IMR-90 (cell line): ENCODE measurements at regions not wholly inside any gene's neighbourhood (a gene's known extent, or its start where the extent isn't known, plus 50 kb on each side); places are given as distances from the start of the nearest gene placed in this dataset.

Source experiments
- ATAC-seq: fragments of 200-7000 bp; cut with Tn5 transposase; 2 replicates; pipeline ENCODE4 v1.9.1; 2020; ENCODE audit warnings: low read depth, mild to moderate bottlenecking, moderate library complexity
- BruUV-seq: library from RNA; stranded (reverse); fragments of 400-500 nt; replicated peaks from 2 replicates; lab custom pipeline; 2021; lab: Mats Ljungman, UMichigan
- CTCF ChIA-PET: fragments of 300-600 bp; formaldehyde crosslinking; extraction: SDS; loops from one replicate; lab custom pipeline; 2021; ENCODE audit warnings: antibody characterized with exemption; lab: Yijun Ruan, JAX
- POLR2A ChIA-PET: fragments of 300-600 bp; sonication (Branson Sonifier 250); formaldehyde crosslinking; loops from one replicate; lab custom pipeline; 2022; ENCODE audit warnings: antibody characterized with exemption; ENCODE audit not compliant: unreplicated experiment; lab: Charles Lee
- DNase-seq: peaks from one replicate; pipeline ENCODE4 v3.0.0; 2013
- H2AFZ ChIP-seq: replicated peaks from 2 replicates; pipeline ENCODE3; 2013; ENCODE audit warnings: low read length, mild to moderate bottlenecking; ENCODE audit not compliant: poor library complexity
- H2AK5ac ChIP-seq: 2 replicates; pipeline ENCODE4 v1.6.1; 2013; ENCODE audit warnings: low read depth, low read length, inconsistent platforms
- H2AK9ac ChIP-seq: replicated peaks from 2 replicates; pipeline ENCODE3; 2013; ENCODE audit warnings: mild to moderate bottlenecking, low read depth, low read length, moderate library complexity; ENCODE audit not compliant: poor library complexity
- H2BK120ac ChIP-seq: 2 replicates; pipeline ENCODE4 v1.6.1; 2013; ENCODE audit warnings: low read depth, low read length, inconsistent platforms
- H2BK15ac ChIP-seq: 3 replicates; pipeline ENCODE4 v1.6.1; 2013; ENCODE audit warnings: low read depth, low read length, inconsistent platforms
- H2BK20ac ChIP-seq: 2 replicates; pipeline ENCODE4 v1.6.1; 2013; ENCODE audit warnings: low read depth, mild to moderate bottlenecking, inconsistent platforms, low read length, moderate library complexity
- H2BK5ac ChIP-seq: 2 replicates; pipeline ENCODE4 v1.6.1; 2013; ENCODE audit warnings: mild to moderate bottlenecking, low read depth, low read length, inconsistent platforms; ENCODE audit not compliant: poor library complexity, severe bottlenecking
- H3K14ac ChIP-seq: replicated peaks from 2 replicates; pipeline ENCODE4 v1.6.1; 2013; ENCODE audit warnings: low read depth, low read length, inconsistent platforms
- H3K18ac ChIP-seq: 2 replicates; pipeline ENCODE4 v1.6.1; 2013; ENCODE audit warnings: low read depth, low read length, control low read depth
- H3K23ac ChIP-seq: 2 replicates; pipeline ENCODE4 v1.6.1; 2013; ENCODE audit warnings: low read depth, low read length, inconsistent platforms
- H3K27ac ChIP-seq: 2 replicates; pipeline ENCODE4 v1.5.1; 2013; ENCODE audit warnings: mild to moderate bottlenecking, control low read depth, low read length; ENCODE audit not compliant: insufficient read depth
- H3K27me3 ChIP-seq: 2 replicates; pipeline ENCODE4 v1.6.1; 2013; ENCODE audit warnings: low read length; ENCODE audit not compliant: control insufficient read depth, insufficient read depth
- H3K36me3 ChIP-seq: 2 replicates; pipeline ENCODE4 v1.6.1; 2013; ENCODE audit warnings: low read length, mixed read lengths; ENCODE audit not compliant: control insufficient read depth, insufficient read depth
- H3K4ac ChIP-seq: 2 replicates; pipeline ENCODE4 v1.6.1; 2013; ENCODE audit warnings: low read depth, low read length, inconsistent platforms
- H3K4me1 ChIP-seq: 2 replicates; pipeline ENCODE4 v1.6.1; 2013; ENCODE audit warnings: low read length, mixed read lengths; ENCODE audit not compliant: control insufficient read depth, insufficient read depth
- H3K4me2 ChIP-seq: 2 replicates; pipeline ENCODE4 v1.6.1; 2013; ENCODE audit warnings: low read depth, mild to moderate bottlenecking, control low read depth, low read length, moderate library complexity
- H3K4me3 ChIP-seq: 2 replicates; pipeline ENCODE4 v1.5.1; 2013; ENCODE audit warnings: low read depth, mild to moderate bottlenecking, control low read depth, low read length, moderate library complexity; ENCODE audit not compliant: insufficient read depth
- H3K56ac ChIP-seq: 2 replicates; pipeline ENCODE4 v1.6.1; 2013; ENCODE audit warnings: low read length, inconsistent platforms; ENCODE audit not compliant: insufficient read depth; ENCODE audit errors: extremely low read depth
- H3K79me1 ChIP-seq, 2 experiments: 2 replicates each; pipeline ENCODE4 v1.6.1; 2013; ENCODE audit warnings: low read length in 2 of 2, inconsistent platforms in 1 of 2, low read depth in 1 of 2
- H3K9ac ChIP-seq: 2 replicates; pipeline ENCODE4 v1.6.1; 2013; ENCODE audit warnings: low read depth, low read length, control low read depth
- H3K9me1 ChIP-seq: 2 replicates; pipeline ENCODE4 v1.6.1; 2013; ENCODE audit warnings: low read length, inconsistent platforms; ENCODE audit not compliant: insufficient read depth
- H3K9me3 ChIP-seq: 2 replicates; pipeline ENCODE4 v1.6.1; 2013; ENCODE audit warnings: low read length; ENCODE audit not compliant: control insufficient read depth, insufficient read depth
- H4K20me1 ChIP-seq: 2 replicates; pipeline ENCODE4 v1.6.1; 2013; ENCODE audit warnings: low read length, inconsistent platforms; ENCODE audit not compliant: insufficient read depth
- H4K5ac ChIP-seq: 2 replicates; pipeline ENCODE4 v1.6.1; 2013; ENCODE audit warnings: mild to moderate bottlenecking, low read depth, low read length, control low read depth
- H4K8ac ChIP-seq, 2 experiments: 2 replicates each; pipeline ENCODE4 v1.6.1; 2013; ENCODE audit warnings: low read depth in 2 of 2, low read length in 2 of 2, control low read depth in 1 of 2, inconsistent platforms in 1 of 2
- H4K91ac ChIP-seq: 2 replicates; pipeline ENCODE4 v1.6.1; 2013; ENCODE audit warnings: low read depth, low read length, inconsistent platforms; ENCODE audit not compliant: insufficient read depth
- FOS ChIP-seq: fragments of 150-350 bp; IDR thresholded peaks from 2 replicates; pipeline ENCODE4 v1.6.1; 2016; ENCODE audit warnings: low read depth, low read length
- MAZ ChIP-seq: IDR thresholded peaks from 2 replicates; pipeline ENCODE4 v1.6.1; 2012; ENCODE audit warnings: low read depth, mild to moderate bottlenecking, low read length, improper control_type of control experiment, moderate library complexity, borderline replicate concordance
- RCOR1 ChIP-seq: IDR thresholded peaks from 2 replicates; pipeline ENCODE4 v1.6.1; 2012; ENCODE audit warnings: mild to moderate bottlenecking, low read length, improper control_type of control experiment; ENCODE audit not compliant: insufficient replicate concordance
- SMC3 ChIP-seq: fragments of 150-350 bp; IDR thresholded peaks from 2 replicates; pipeline ENCODE4 v1.6.1; 2016; ENCODE audit warnings: low read depth, mild to moderate bottlenecking, antibody characterized with exemption, low read length, moderate library complexity
- WGBS, 2 experiments: methylation state at CpG; one replicate each; pipeline versions ENCODE4 v1.1.5 to v1.1.7; 2013; ENCODE audit warnings: missing lambda C conversion rate in 2 of 2; ENCODE audit not compliant: insufficient read length in 1 of 2; ENCODE audit errors: extremely low coverage in 2 of 2; 5-methylcytosine and 5-hydroxymethylcytosine counted together
- dilution Hi-C: fragments of 300-500 bp; cut with HindIII; formaldehyde crosslinking; loops from one replicate; pipeline ENCODE4 v1.14.3; 2018; ENCODE audit warnings: low sequenced_read_pairs; ENCODE audit not compliant: unreplicated experiment
- in situ Hi-C: fragments of 300-500 bp; cut with MboI; formaldehyde crosslinking; loops from 3 replicates; pipeline ENCODE4 v1.14.3; 2019; ENCODE audit warnings: low sequenced_read_pairs, inconsistent platforms, mixed read lengths
- intact Hi-C: fragments of 100-400 bp; cut with micrococcal nuclease; formaldehyde crosslinking; loops from 2 replicates; pipeline ENCODE4 v1.10.0; 2022

DNA sequence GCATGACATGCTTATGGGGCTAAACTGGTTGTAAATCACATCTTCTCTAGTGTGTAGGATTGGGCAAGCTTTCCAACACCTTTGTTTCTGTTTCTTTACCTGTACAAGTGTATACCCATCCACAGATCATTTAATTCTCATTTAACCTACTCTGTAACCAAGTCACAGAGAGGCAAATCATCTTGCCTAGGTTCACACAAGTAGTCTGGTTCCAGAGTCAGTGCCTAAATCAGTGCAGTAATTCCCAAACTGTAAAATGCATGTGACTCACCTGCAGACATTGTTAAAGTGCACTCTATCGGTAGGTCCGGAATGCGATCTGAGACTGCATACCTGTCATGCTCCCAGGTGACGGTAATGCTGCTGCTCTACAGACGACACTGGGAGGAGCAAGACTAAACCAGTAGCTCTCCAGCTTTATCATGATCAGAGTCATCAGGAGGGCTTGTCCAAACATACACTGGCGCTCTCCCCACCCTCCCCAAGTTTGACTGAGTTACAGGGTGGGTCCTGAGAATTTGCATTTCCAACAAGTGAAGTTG lies 107.9 kb upstream of the FREM1 start:
- Histone ChIP-seq H2AK5ac (no peak overlapping the region), H4K91ac (no peak overlapping the region), H2AK9ac (no peak overlapping the region), H3K4me1 (no peaks in the 10 kb centered on the region), H4K8ac (no peak overlapping the region), H2BK20ac (no peak overlapping the region), H3K56ac (no peak overlapping the region), H3K79me1 (no peaks in the 10 kb centered on the region), H3K27me3 (no peaks in the 10 kb centered on the region), H3K9me1 (no peaks in the 10 kb centered on the region), H3K9ac (no peak overlapping the region), H3K4me2 (no peak overlapping the region), H4K20me1 (no peaks in the 10 kb centered on the region), H3K23ac (no peak overlapping the region), H2BK5ac (no peak overlapping the region), H3K27ac (no peak overlapping the region), H3K18ac (no peak overlapping the region), H3K4me3 (no peak overlapping the region), H4K5ac (no peak overlapping the region), H2BK15ac (no peak overlapping the region), H3K4ac (no peak overlapping the region), H2AFZ (no peak overlapping the region), H3K14ac (no peak overlapping the region), H3K9me3 (no peaks in the 10 kb centered on the region), H3K36me3 (no peaks in the 10 kb centered on the region), H2BK120ac (no peak overlapping the region)
- WGBS, 2 experiments = 95% methylated on average over 3 of the region's 6 CpGs; no CpG with 5 or more reads in 1 of the 2 experiments
- no peak for DNase-seq
- in situ Hi-C loops = no loop called here
- POLR2A ChIA-PET = no interaction called here
- ATAC-seq = no peak
- CTCF ChIA-PET = no interaction called here
- BruUV-seq = no TSS peak
- dilution Hi-C loops = no loop called here
- TF ChIP-seq MAZ (no peak), SMC3 (no peak), RCOR1 (no peak), FOS (no peak)
- intact Hi-C loops = no loop called here
